CD14-positive monocyte (primary cell): ENCODE measurements at regions not wholly inside any gene's neighbourhood (a gene's known extent, or its start where the extent isn't known, plus 50 kb on each side); places are given as distances from the start of the nearest gene placed in this dataset.

Source experiments
- DNase-seq, 3 donors: peaks; one replicate each; pipeline ENCODE4 v3.0.0-alpha.2; 2011 to 2022
- H2AFZ ChIP-seq: 2 replicates; pipeline ENCODE4 v1.6.0; 2012; ENCODE audit warnings: mild to moderate bottlenecking, low read depth, low read length, inconsistent platforms; ENCODE audit not compliant: insufficient read depth, poor library complexity, severe bottlenecking
- H3K27ac ChIP-seq, 2 donors: 1 replicate in 1 of 2; 2 replicates in 1 of 2; pipeline ENCODE4 v1.5.1; 2012 to 2013; ENCODE audit warnings: low read length in 2 of 2, control low read depth in 1 of 2, inconsistent platforms in 1 of 2, low read depth in 1 of 2, mild to moderate bottlenecking in 1 of 2
- H3K27me3 ChIP-seq, 2 donors: one replicate each; pipeline versions ENCODE4 v1.6.0 to v1.6.1; 2011 to 2013; ENCODE audit warnings: low read length in 2 of 2; ENCODE audit not compliant: control insufficient read depth in 2 of 2, insufficient read depth in 2 of 2
- H3K36me3 ChIP-seq, 2 donors: replicated peaks in 1 of 2; 1 replicate in 1 of 2; 2 replicates in 1 of 2; pipeline versions ENCODE4 v1.5.1 to v1.6.1; 2012 to 2013; ENCODE audit warnings: low read length in 2 of 2, control low read depth in 1 of 2, inconsistent platforms in 1 of 2, mild to moderate bottlenecking in 1 of 2; ENCODE audit not compliant: insufficient read depth in 2 of 2, control insufficient read depth in 1 of 2
- H3K4me1 ChIP-seq, 2 donors: 1 replicate in 1 of 2; 2 replicates in 1 of 2; pipeline versions ENCODE4 v1.5.1 to v1.6.1; 2012 to 2013; ENCODE audit warnings: low read length in 2 of 2, control low read depth in 1 of 2, inconsistent platforms in 1 of 2, mild to moderate bottlenecking in 1 of 2, moderate library complexity in 1 of 2; ENCODE audit not compliant: insufficient read depth in 2 of 2, control insufficient read depth in 1 of 2
- H3K4me2 ChIP-seq: replicated peaks from 2 replicates; pipeline ENCODE3; 2012; ENCODE audit warnings: low read length, moderate library complexity, mild to moderate bottlenecking; ENCODE audit not compliant: poor library complexity, severe bottlenecking; ENCODE audit errors: extremely low read depth
- H3K4me3 ChIP-seq, 3 experiments: fragments of 200-600 bp in 1 of 3; sonication (generic) in 1 of 3; replicated peaks in 1 of 3; 1 replicate in 2 of 3; 2 replicates in 1 of 3; pipeline ENCODE4 v1.5.1; 2011 to 2013; ENCODE audit warnings: low read length in 3 of 3, mild to moderate bottlenecking in 3 of 3, control low read depth in 2 of 3, low read depth in 2 of 3, inconsistent platforms in 1 of 3, moderate library complexity in 1 of 3
- H3K79me2 ChIP-seq: 2 replicates; pipeline ENCODE4 v1.6.0; 2012; ENCODE audit warnings: mild to moderate bottlenecking, control low read depth, inconsistent platforms, low read length, moderate library complexity; ENCODE audit not compliant: insufficient read depth
- H3K9ac ChIP-seq: 2 replicates; pipeline ENCODE4 v1.6.0; 2017; ENCODE audit warnings: low read length, mild to moderate bottlenecking; ENCODE audit not compliant: insufficient read depth, poor library complexity, severe bottlenecking
- H3K9me3 ChIP-seq, 2 donors: replicated peaks in 1 of 2; 1 replicate in 1 of 2; 2 replicates in 1 of 2; pipeline versions ENCODE4 v1.5.1 to v1.6.1; 2012 to 2013; ENCODE audit warnings: low read length in 2 of 2, control low read depth in 1 of 2; ENCODE audit not compliant: control insufficient read depth in 1 of 2, insufficient read depth in 1 of 2
- H4K20me1 ChIP-seq: 2 replicates; pipeline ENCODE4 v1.6.0; 2012; ENCODE audit warnings: mild to moderate bottlenecking, low read length, control low read depth, moderate library complexity; ENCODE audit not compliant: insufficient read depth
- H3K27ac Mint-ChIP-seq, 7 donors: one replicate each; pipeline ENCODE4 v1.8.0; 2020; ENCODE audit warnings: mild to moderate bottlenecking in 7 of 7, mixed read lengths in 7 of 7, moderate library complexity in 6 of 7, inconsistent platforms in 2 of 7
- H3K27me3 Mint-ChIP-seq, 3 donors: one replicate each; pipeline ENCODE4 v1.8.0; 2021 to 2022; ENCODE audit warnings: low read depth in 3 of 3, mild to moderate bottlenecking in 3 of 3, mixed read lengths in 3 of 3, moderate library complexity in 3 of 3, inconsistent platforms in 1 of 3
- H3K36me3 Mint-ChIP-seq, 2 donors: one replicate each; pipeline ENCODE4 v1.8.0; 2020; ENCODE audit warnings: mixed read lengths in 2 of 2, inconsistent platforms in 1 of 2, mild to moderate bottlenecking in 1 of 2
- H3K4me1 Mint-ChIP-seq: one replicate; pipeline ENCODE4 v1.8.0; 2020; ENCODE audit warnings: mild to moderate bottlenecking, mixed read lengths
- H3K4me3 Mint-ChIP-seq, 2 donors: one replicate each; pipeline ENCODE4 v1.8.0; 2020; ENCODE audit warnings: mild to moderate bottlenecking in 2 of 2, mixed read lengths in 2 of 2, moderate library complexity in 1 of 2
- H3K9me3 Mint-ChIP-seq, 7 donors: one replicate each; pipeline ENCODE4 v1.8.0; 2020 to 2022; ENCODE audit warnings: mixed read lengths in 7 of 7, mild to moderate bottlenecking in 6 of 7, moderate library complexity in 6 of 7, inconsistent platforms in 2 of 7
- WGBS: methylation state at CpG from one replicate; pipeline ENCODE4 v1.1.5; 2013; ENCODE audit warnings: missing lambda C conversion rate; ENCODE audit not compliant: insufficient coverage; 5-methylcytosine and 5-hydroxymethylcytosine counted together
- intact Hi-C, 2 donors: fragments of 100-400 bp; cut with micrococcal nuclease; formaldehyde crosslinking; loops; one replicate each; pipeline versions ENCODE4 v1.15.0 to v1.15.1; 2023
- TF ChIP-seq, protein P1 (sequence below): fragments of 200-600 bp; IDR thresholded peaks from one replicate; pipeline ENCODE4 v1.8.0; 2022; ENCODE audit warnings: antibody characterized with exemption, mild to moderate bottlenecking

DNA sequence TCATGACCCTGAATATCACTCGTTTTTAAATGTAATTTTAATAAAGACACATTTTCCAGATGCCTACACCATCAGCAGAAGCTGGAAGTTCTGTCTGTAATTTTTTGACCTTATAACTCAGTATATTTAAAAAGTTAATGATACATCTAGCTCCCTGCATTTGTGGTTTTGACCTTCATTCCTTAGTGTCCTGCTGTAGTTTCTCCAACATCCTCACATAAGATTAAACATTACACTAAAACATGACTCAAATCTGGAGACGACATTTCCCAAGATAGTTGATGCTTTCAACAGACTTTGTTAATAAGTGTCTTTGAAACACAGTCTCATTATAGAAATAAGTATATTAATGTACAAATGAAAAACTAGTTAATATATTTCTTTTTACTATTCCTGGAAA lies 363.1 kb downstream of the POM121L12 start:
- H3K4me2 ChIP-seq, result no peak overlapping the region
- H3K27me3 Mint-ChIP-seq, result no peaks in the 10 kb centered on the region
- intact Hi-C loops, result no loop called here
- H3K4me3 ChIP-seq, result no peak overlapping the region
- no peak overlapping the region for H2AFZ ChIP-seq
- no peak overlapping the region for H3K9ac ChIP-seq
- H4K20me1 ChIP-seq, result no peaks in the 10 kb centered on the region
- no peaks in the 10 kb centered on the region for H3K4me1 Mint-ChIP-seq
- no peaks in the 10 kb centered on the region for H3K79me2 ChIP-seq
- no peaks in the 10 kb centered on the region for H3K27me3 ChIP-seq
- H3K36me3 ChIP-seq, result no peaks in the 10 kb centered on the region
- peaks cover 20 to 24% of the 10 kb centered on the region in 2 donors for H3K9me3 ChIP-seq
- TF ChIP-seq, protein P1, sequence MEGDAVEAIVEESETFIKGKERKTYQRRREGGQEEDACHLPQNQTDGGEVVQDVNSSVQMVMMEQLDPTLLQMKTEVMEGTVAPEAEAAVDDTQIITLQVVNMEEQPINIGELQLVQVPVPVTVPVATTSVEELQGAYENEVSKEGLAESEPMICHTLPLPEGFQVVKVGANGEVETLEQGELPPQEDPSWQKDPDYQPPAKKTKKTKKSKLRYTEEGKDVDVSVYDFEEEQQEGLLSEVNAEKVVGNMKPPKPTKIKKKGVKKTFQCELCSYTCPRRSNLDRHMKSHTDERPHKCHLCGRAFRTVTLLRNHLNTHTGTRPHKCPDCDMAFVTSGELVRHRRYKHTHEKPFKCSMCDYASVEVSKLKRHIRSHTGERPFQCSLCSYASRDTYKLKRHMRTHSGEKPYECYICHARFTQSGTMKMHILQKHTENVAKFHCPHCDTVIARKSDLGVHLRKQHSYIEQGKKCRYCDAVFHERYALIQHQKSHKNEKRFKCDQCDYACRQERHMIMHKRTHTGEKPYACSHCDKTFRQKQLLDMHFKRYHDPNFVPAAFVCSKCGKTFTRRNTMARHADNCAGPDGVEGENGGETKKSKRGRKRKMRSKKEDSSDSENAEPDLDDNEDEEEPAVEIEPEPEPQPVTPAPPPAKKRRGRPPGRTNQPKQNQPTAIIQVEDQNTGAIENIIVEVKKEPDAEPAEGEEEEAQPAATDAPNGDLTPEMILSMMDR, result no peak
- no peak overlapping the region for H3K4me3 Mint-ChIP-seq
- no peak for DNase-seq
- WGBS, result no CpG with 5 or more reads among the region's 2 CpGs
- no peaks in the 10 kb centered on the region for H3K36me3 Mint-ChIP-seq
- no peak overlapping the region for H3K27ac ChIP-seq
- H3K27ac Mint-ChIP-seq, result no peak overlapping the region
- peaks cover 0 to 25% (median 7%) of the 10 kb centered on the region in 7 donors for H3K9me3 Mint-ChIP-seq
- H3K4me1 ChIP-seq, result no peaks in the 10 kb centered on the region

DNA sequence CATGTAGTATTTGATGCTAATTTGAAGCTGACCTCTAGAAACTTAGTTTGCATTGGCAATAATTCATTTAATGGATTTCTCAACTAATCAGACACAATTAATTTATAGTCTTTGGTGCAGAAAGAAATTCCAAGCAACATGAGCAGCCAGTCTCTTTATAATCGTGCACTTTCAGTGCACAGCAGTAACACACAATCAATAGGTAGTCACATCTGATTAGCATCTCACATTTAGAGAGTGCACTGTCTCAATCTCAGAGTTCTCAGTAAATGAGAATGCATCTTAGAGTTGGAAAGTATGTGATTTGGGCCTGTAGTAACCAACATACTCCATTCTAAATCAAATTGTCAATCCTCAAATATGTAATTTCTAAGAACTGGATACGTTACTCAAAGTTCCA lies 377.6 kb downstream of the POM121L12 start:
- Mint-ChIP-seq H3K4me1 (no peaks in the 10 kb centered on the region), H3K27me3 (peaks cover 0 to 2% (median 0%) of the 10 kb centered on the region in 3 donors), H3K27ac (no peak overlapping the region), H3K9me3 (peaks cover 3 to 16% (median 8%) of the 10 kb centered on the region in 7 donors), H3K36me3 (no peaks in the 10 kb centered on the region), H3K4me3 (no peak overlapping the region)
- Histone ChIP-seq H3K27me3 (no peaks in the 10 kb centered on the region), H4K20me1 (no peaks in the 10 kb centered on the region), H3K9me3 (peaks cover 8 to 11% of the 10 kb centered on the region in 2 donors), H3K27ac (no peak overlapping the region), H2AFZ (no peak overlapping the region), H3K4me2 (no peak overlapping the region), H3K4me1 (no peaks in the 10 kb centered on the region), H3K4me3 (no peak overlapping the region), H3K9ac (no peak overlapping the region), H3K36me3 (no peaks in the 10 kb centered on the region), H3K79me2 (no peaks in the 10 kb centered on the region)
- no peak for DNase-seq
- WGBS, result no CpG with 5 or more reads among the region's 2 CpGs
- intact Hi-C loops, result no loop called here
- TF ChIP-seq, protein P1, result no peak
